Colonic mucosa (tissue), 4 donors: ENCODE measurements at regions not wholly inside any gene's neighbourhood (a gene's known extent, or its start where the extent isn't known, plus 50 kb on each side); places are given as distances from the start of the nearest gene placed in this dataset.

ENCODE experiments used
- DNase-seq: peaks from one replicate; pipeline ENCODE4 v3.0.0-alpha.2; 2020
- H3K27ac ChIP-seq: fragments of 200-600 bp; one replicate; pipeline ENCODE4 v1.8.0; 2021
- H3K27me3 ChIP-seq: fragments of 200-600 bp; one replicate; pipeline ENCODE4 v1.8.0; 2021
- H3K36me3 ChIP-seq: fragments of 200-600 bp; one replicate; pipeline ENCODE4 v1.8.0; 2021
- H3K4me1 ChIP-seq: fragments of 200-600 bp; one replicate; pipeline ENCODE4 v1.8.0; 2021; ENCODE audit warnings: mild to moderate bottlenecking
- H3K4me3 ChIP-seq: fragments of 200-600 bp; one replicate; pipeline ENCODE4 v1.8.0; 2021
- H3K9ac ChIP-seq, 2 donors: one replicate each; pipeline ENCODE4 v1.7.0; 2013; ENCODE audit warnings: control low read depth in 2 of 2, low read depth in 2 of 2, low read length in 2 of 2
- H3K9me3 ChIP-seq: fragments of 200-600 bp; one replicate; pipeline ENCODE4 v1.8.0; 2021
- CTCF ChIP-seq: fragments of 200-600 bp; IDR thresholded peaks from one replicate; pipeline ENCODE4 v1.8.0; 2022; ENCODE audit warnings: antibody characterized with exemption, mild to moderate bottlenecking
- intact Hi-C: fragments of 100-400 bp; cut with DNase I; formaldehyde crosslinking; loops from one replicate; pipeline ENCODE4 v1.14.1; 2022
- donor health status: healthy.
- donor health status: DM: no; HTN: no; CAD: no.
- donor health status: DM: no; HTN: no; CAD: no.

- H3K36me3 ChIP-seq, result no peaks in the 10 kb centered on the region
- no peaks in the 10 kb centered on the region for H3K4me1 ChIP-seq
- intact Hi-C loops, result loop anchor here (10.0 kb wide), 1 partner anchor 220 kb away; no protein-coding TSS in a partner anchor
- no peak for DNase-seq
- H3K27me3 ChIP-seq, result no peaks in the 10 kb centered on the region
- no peak overlapping the region for H3K27ac ChIP-seq
- H3K9ac ChIP-seq, result no peak overlapping the region
- no peak overlapping the region for H3K4me3 ChIP-seq
- no peaks in the 10 kb centered on the region for H3K9me3 ChIP-seq
- no peak for TF ChIP-seq CTCF
These were observed 102.7 kb upstream of the FAM13C start for GRCh38 chr10:59465088-59465487.

- Histone ChIP-seq H3K27me3 (no peaks in the 10 kb centered on the region), H3K9me3 (no peaks in the 10 kb centered on the region), H3K27ac (no peak overlapping the region), H3K36me3 (no peaks in the 10 kb centered on the region), H3K4me1 (no peaks in the 10 kb centered on the region), H3K9ac (no peak overlapping the region), H3K4me3 (no peak overlapping the region)
- intact Hi-C loops, result loop anchor here (10.0 kb wide), 1 partner anchor 220 kb away; no protein-coding TSS in a partner anchor
- no peak for DNase-seq
- no peak for TF ChIP-seq CTCF
These were observed 102.1 kb upstream of the FAM13C start for GRCh38 chr10:59464483-59464882.

GRCh38 chr10:59463909-59464308, 101.6 kb upstream of the FAM13C start:
- no peaks in the 10 kb centered on the region for H3K27me3 ChIP-seq
- no peak overlapping the region for H3K27ac ChIP-seq
- intact Hi-C loops, result loop anchor here (10.0 kb wide), 1 partner anchor 219 kb away; no protein-coding TSS in a partner anchor
- no peaks in the 10 kb centered on the region for H3K4me1 ChIP-seq
- DNase-seq, result no peak
- no peak overlapping the region for H3K9ac ChIP-seq
- H3K36me3 ChIP-seq, result no peaks in the 10 kb centered on the region
- no peaks in the 10 kb centered on the region for H3K9me3 ChIP-seq
- no peak overlapping the region for H3K4me3 ChIP-seq
- TF ChIP-seq CTCF, result no peak

GRCh38 chr10:59460601-59461000, 98.3 kb upstream of the FAM13C start:
- Histone ChIP-seq H3K4me1 (no peaks in the 10 kb centered on the region), H3K27me3 (no peaks in the 10 kb centered on the region), H3K4me3 (no peak overlapping the region), H3K9me3 (no peaks in the 10 kb centered on the region), H3K36me3 (no peaks in the 10 kb centered on the region), H3K9ac (no peak overlapping the region), H3K27ac (no peak overlapping the region)
- TF ChIP-seq CTCF, result no peak
- no peak for DNase-seq
- intact Hi-C loops, result loop anchor here (10.0 kb wide), 1 partner anchor 216 kb away; no protein-coding TSS in a partner anchor

GRCh38 chr10:59456199-59456598, 93.8 kb upstream of the FAM13C start:
- Histone ChIP-seq H3K4me3 (no peak overlapping the region), H3K4me1 (no peaks in the 10 kb centered on the region), H3K9ac (no peak overlapping the region), H3K27me3 (no peaks in the 10 kb centered on the region), H3K9me3 (no peaks in the 10 kb centered on the region), H3K36me3 (no peaks in the 10 kb centered on the region), H3K27ac (no peak overlapping the region)
- intact Hi-C loops, result no loop called here
- DNase-seq, result no peak
- TF ChIP-seq CTCF, result no peak
